HCT116 (cell line): ENCODE measurements at regions not wholly inside any gene's neighbourhood (a gene's known extent, or its start where the extent isn't known, plus 50 kb on each side); places are given as distances from the start of the nearest gene placed in this dataset.

Experiments used
- ATAC-seq: fragments of 200-7000 bp; cut with Tn5 transposase; 2 replicates; pipeline ENCODE4 v1.9.1; 2020; ENCODE audit warnings: mild to moderate bottlenecking, moderate library complexity
- BruUV-seq: library from RNA; stranded (reverse); fragments of 400-500 nt; replicated peaks from 2 replicates; lab custom pipeline; 2021; lab: Mats Ljungman, UMichigan
- CTCF ChIA-PET: fragments of 300-600 bp; sonication (Branson Sonifier 250); formaldehyde crosslinking; loops from one replicate; lab custom pipeline; 2021; ENCODE audit warnings: antibody characterized with exemption; lab: Charles Lee
- POLR2A ChIA-PET: fragments of 300-600, 350-600 bp; sonication (Branson Sonifier 250); formaldehyde crosslinking; loops from one replicate; lab custom pipeline; 2021; ENCODE audit warnings: antibody characterized with exemption; lab: Charles Lee
- RAD21 ChIA-PET, 2 experiments: fragments of 300-600 bp; sonication (Branson Sonifier 250); formaldehyde crosslinking; loops; one replicate each; lab custom pipeline; 2023; ENCODE audit warnings: low total read pairs in 2 of 2; ENCODE audit not compliant: uncharacterized antibody in 2 of 2, unreplicated experiment in 2 of 2, low non-redundant PET in 1 of 2; lab: Charles Lee
- DNase-seq: peaks from one replicate; pipeline ENCODE4 v3.0.0-alpha.2; 2010; ENCODE audit warnings: low read depth, low spot score
- H2AFZ ChIP-seq: fragments of 200-600 bp; shearing (Covaris generic), sonication (generic); 2 replicates; pipeline ENCODE4 v1.6.1; 2017; ENCODE audit warnings: low read depth, mixed run types, mixed read lengths, antibody characterized with exemption, low read length; ENCODE audit not compliant: poor library complexity, severe bottlenecking
- H3K27ac ChIP-seq: 2 replicates; pipeline ENCODE4 v1.5.1; 2012; ENCODE audit warnings: low read depth, low read length
- H3K27me3 ChIP-seq: fragments of 200-600 bp; sonication (generic); 2 replicates; pipeline ENCODE4 v1.6.1; 2016; ENCODE audit warnings: mixed run types, low read length, mixed read lengths; ENCODE audit not compliant: insufficient read depth
- H3K36me3 ChIP-seq, 2 experiments: fragments of 200-500 bp in 1 of 2; fragments of 200-600 bp in 1 of 2; sonication (Bioruptor generic) in 1 of 2; sonication (generic) in 1 of 2; 2 replicates each; pipeline versions ENCODE4 v1.5.1 to v1.6.1; 2014 to 2016; ENCODE audit warnings: low read length in 2 of 2, inconsistent platforms in 1 of 2, mixed read lengths in 1 of 2, mixed run types in 1 of 2; ENCODE audit not compliant: insufficient read depth in 2 of 2, control insufficient read depth in 1 of 2
- H3K4me1 ChIP-seq, 2 experiments: fragments of 200-600 bp in 1 of 2; sonication (generic) in 1 of 2; 2 replicates each; pipeline versions ENCODE4 v1.5.1 to v1.6.1; 2012 to 2017; ENCODE audit warnings: low read length in 2 of 2, inconsistent platforms in 1 of 2, mild to moderate bottlenecking in 1 of 2, mixed read lengths in 1 of 2, mixed run types in 1 of 2, moderate library complexity in 1 of 2; ENCODE audit not compliant: insufficient read depth in 2 of 2, control insufficient read depth in 1 of 2
- H3K4me2 ChIP-seq: fragments of 200-600 bp; sonication (generic); 2 replicates; pipeline ENCODE4 v1.6.1; 2017; ENCODE audit warnings: mixed run types, low read length, mixed read lengths
- H3K4me3 ChIP-seq, 2 experiments: fragments of 200-600 bp in 1 of 2; sonication (generic) in 1 of 2; replicated peaks in 1 of 2; 2 replicates each; pipeline ENCODE4 v1.5.1; 2011 to 2016; ENCODE audit warnings: low read length in 2 of 2, control low read depth in 1 of 2, low read depth in 1 of 2, mild to moderate bottlenecking in 1 of 2, mixed read lengths in 1 of 2, mixed run types in 1 of 2
- H3K79me2 ChIP-seq: fragments of 200-600 bp; sonication (generic); 2 replicates; pipeline ENCODE4 v1.6.1; 2017; ENCODE audit warnings: mild to moderate bottlenecking, mixed run types, low read length, moderate library complexity, mixed read lengths; ENCODE audit not compliant: insufficient read depth
- H3K9ac ChIP-seq: fragments of 200-600 bp; sonication (generic); 2 replicates; pipeline ENCODE4 v1.6.1; 2016; ENCODE audit warnings: low read length, mixed read lengths
- H3K9me2 ChIP-seq: fragments of 200-600 bp; sonication (generic), shearing (Covaris generic); 2 replicates; pipeline ENCODE4 v1.6.1; 2017; ENCODE audit warnings: mixed run types, mild to moderate bottlenecking, moderate library complexity; ENCODE audit not compliant: insufficient read depth
- H3K9me3 ChIP-seq, 2 experiments: fragments of 200-500 bp in 1 of 2; fragments of 200-600 bp in 1 of 2; sonication (Bioruptor generic) in 1 of 2; sonication (generic) in 1 of 2; 2 replicates each; pipeline ENCODE4 v1.6.1; 2014 to 2017; ENCODE audit warnings: low read length in 2 of 2, mixed read lengths in 2 of 2, inconsistent platforms in 1 of 2, low read depth in 1 of 2, mild to moderate bottlenecking in 1 of 2, mixed run types in 1 of 2, moderate library complexity in 1 of 2; ENCODE audit not compliant: control insufficient read depth in 1 of 2, insufficient read depth in 1 of 2
- H4K20me1 ChIP-seq: fragments of 200-600 bp; sonication (generic), shearing (Covaris generic); 2 replicates; pipeline ENCODE4 v1.6.1; 2017; ENCODE audit warnings: mixed run types, mild to moderate bottlenecking, moderate library complexity; ENCODE audit not compliant: insufficient read depth
- ATF3 ChIP-seq: IDR thresholded peaks from 2 replicates; pipeline ENCODE4 v1.6.1; 2012
- CBX3 ChIP-seq: IDR thresholded peaks from 2 replicates; pipeline ENCODE4 v1.6.1; 2012; ENCODE audit warnings: low read depth
- EGR1 ChIP-seq: IDR thresholded peaks from 2 replicates; pipeline ENCODE4 v1.6.1; 2012; ENCODE audit warnings: low read depth
- ELF1 ChIP-seq: IDR thresholded peaks from 2 replicates; pipeline ENCODE4 v1.6.1; 2012; ENCODE audit warnings: low read depth, borderline replicate concordance
- EZH2 ChIP-seq: fragments of 200-600 bp; sonication (generic); IDR thresholded peaks from 2 replicates; pipeline ENCODE4 v1.6.1; 2017; ENCODE audit warnings: antibody characterized with exemption, mixed run types
- FOSL1 ChIP-seq: IDR thresholded peaks from 2 replicates; pipeline ENCODE4 v1.6.1; 2012; ENCODE audit warnings: low read depth
- MAX ChIP-seq: IDR thresholded peaks from 2 replicates; pipeline ENCODE4 v1.6.1; 2012
- POLR2A ChIP-seq: IDR thresholded peaks from 2 replicates; pipeline ENCODE4 v1.7.0; 2011; ENCODE audit warnings: borderline replicate concordance; ENCODE audit not compliant: insufficient read depth, insufficient read length; ENCODE audit errors: extremely low read depth
- POLR2AphosphoS5 ChIP-seq: IDR thresholded peaks from 2 replicates; pipeline ENCODE4 v1.6.1; 2011; ENCODE audit warnings: mild to moderate bottlenecking, low read depth, low read length, moderate library complexity
- RAD21 ChIP-seq: IDR thresholded peaks from 2 replicates; pipeline ENCODE4 v1.6.1; 2012; ENCODE audit warnings: low read depth, mild to moderate bottlenecking
- REST ChIP-seq: IDR thresholded peaks from 2 replicates; pipeline ENCODE4 v1.6.1; 2012; ENCODE audit warnings: low read depth
- TCF7L2 ChIP-seq: IDR thresholded peaks from 2 replicates; pipeline ENCODE4 v1.7.0; 2011; ENCODE audit warnings: borderline replicate concordance, inconsistent platforms; ENCODE audit not compliant: insufficient read depth, insufficient read length; ENCODE audit errors: extremely low read depth
- YY1 ChIP-seq: IDR thresholded peaks from 2 replicates; pipeline ENCODE4 v1.6.1; 2011; ENCODE audit warnings: low read length, low read depth, moderate library complexity, mild to moderate bottlenecking; ENCODE audit not compliant: insufficient replicate concordance; ENCODE audit errors: extremely low read depth
- ZFX ChIP-seq: fragments of 450-650 bp; IDR thresholded peaks from 2 replicates; pipeline ENCODE4 v1.6.1; 2017
- intact Hi-C: fragments of 100-400 bp; cut with micrococcal nuclease; formaldehyde crosslinking; loops from 2 replicates; pipeline ENCODE4 v1.10.0; 2022
- TF ChIP-seq, protein P1 (sequence below): IDR thresholded peaks from 2 replicates; pipeline ENCODE4 v1.6.1; 2011; ENCODE audit warnings: mild to moderate bottlenecking, low read length, moderate library complexity; ENCODE audit not compliant: insufficient replicate concordance; ENCODE audit errors: extremely low read depth

DNA sequence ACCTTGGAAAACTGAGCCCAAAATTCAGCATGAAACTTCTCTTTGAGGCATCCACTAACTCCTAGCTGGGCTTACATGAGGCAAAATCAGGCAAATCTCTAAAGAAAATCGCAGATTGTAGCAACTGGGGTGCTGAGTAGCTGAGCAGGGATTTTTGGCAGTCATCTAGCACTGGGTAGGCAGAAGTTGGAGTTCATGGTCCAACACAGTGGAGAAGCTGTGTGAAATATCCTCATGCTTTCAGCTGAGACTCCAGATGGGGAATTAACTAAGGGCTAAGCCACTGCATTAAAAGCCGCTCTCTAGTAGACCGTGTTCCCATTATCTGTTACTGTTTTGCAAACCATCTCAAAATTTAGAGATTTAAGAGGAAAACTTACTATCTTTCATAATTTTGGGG, 240.1 kb upstream of the PHYHIPL start:
- H3K27me3 ChIP-seq = no peaks in the 10 kb centered on the region
- no peak for DNase-seq
- no peak overlapping the region for H2AFZ ChIP-seq

DNA sequence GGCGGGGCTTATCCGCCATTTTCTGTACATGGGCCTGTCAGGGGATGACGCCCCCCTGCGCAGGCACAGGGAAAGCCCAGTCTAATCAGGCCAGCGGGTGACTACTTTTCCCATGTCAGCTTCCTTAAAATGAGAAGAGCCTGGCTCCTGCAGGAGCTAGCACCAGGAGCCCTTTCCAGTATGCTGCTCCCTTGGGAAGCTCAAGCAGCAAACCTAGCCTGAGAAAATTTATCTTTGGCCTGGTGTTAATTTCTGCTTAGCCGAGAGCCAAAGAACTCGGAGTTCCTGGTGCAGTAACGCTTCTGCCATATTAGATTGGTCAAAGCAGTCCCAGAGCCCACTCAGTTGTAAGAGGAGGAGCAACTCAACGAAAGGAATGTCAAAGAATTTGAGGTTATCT, 239.0 kb upstream of the PHYHIPL start:
- no peak overlapping the region for H3K4me3 ChIP-seq
- no peak overlapping the region for H3K4me2 ChIP-seq
- TF ChIP-seq ELF1 = no peak
- no peak for TF ChIP-seq REST
- TF ChIP-seq POLR2AphosphoS5 = no peak
- no peak for TF ChIP-seq CBX3
- no peak for TF ChIP-seq POLR2A
- TF ChIP-seq ZFX = no peak
- TF ChIP-seq EZH2 = no peak
- no peak for TF ChIP-seq YY1
- no peak for TF ChIP-seq ATF3
- TF ChIP-seq, protein P1, sequence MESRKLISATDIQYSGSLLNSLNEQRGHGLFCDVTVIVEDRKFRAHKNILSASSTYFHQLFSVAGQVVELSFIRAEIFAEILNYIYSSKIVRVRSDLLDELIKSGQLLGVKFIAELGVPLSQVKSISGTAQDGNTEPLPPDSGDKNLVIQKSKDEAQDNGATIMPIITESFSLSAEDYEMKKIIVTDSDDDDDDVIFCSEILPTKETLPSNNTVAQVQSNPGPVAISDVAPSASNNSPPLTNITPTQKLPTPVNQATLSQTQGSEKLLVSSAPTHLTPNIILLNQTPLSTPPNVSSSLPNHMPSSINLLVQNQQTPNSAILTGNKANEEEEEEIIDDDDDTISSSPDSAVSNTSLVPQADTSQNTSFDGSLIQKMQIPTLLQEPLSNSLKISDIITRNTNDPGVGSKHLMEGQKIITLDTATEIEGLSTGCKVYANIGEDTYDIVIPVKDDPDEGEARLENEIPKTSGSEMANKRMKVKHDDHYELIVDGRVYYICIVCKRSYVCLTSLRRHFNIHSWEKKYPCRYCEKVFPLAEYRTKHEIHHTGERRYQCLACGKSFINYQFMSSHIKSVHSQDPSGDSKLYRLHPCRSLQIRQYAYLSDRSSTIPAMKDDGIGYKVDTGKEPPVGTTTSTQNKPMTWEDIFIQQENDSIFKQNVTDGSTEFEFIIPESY = no peak
- no peak for TF ChIP-seq MAX
- TF ChIP-seq RAD21 = no peak
- no peak for DNase-seq
- H2AFZ ChIP-seq = no peak overlapping the region
- H3K9ac ChIP-seq = no peak overlapping the region
- H3K9me2 ChIP-seq = no peaks in the 10 kb centered on the region
- H3K27ac ChIP-seq = no peak overlapping the region
- H3K9me3 ChIP-seq = no peaks in the 10 kb centered on the region
- ChIA-PET RAD21 (no interaction called here), CTCF (no interaction called here), POLR2A (no interaction called here)
- H4K20me1 ChIP-seq = no peaks in the 10 kb centered on the region
- H3K36me3 ChIP-seq = no peaks in the 10 kb centered on the region
- H3K27me3 ChIP-seq = no peaks in the 10 kb centered on the region
- H3K4me1 ChIP-seq = no peaks in the 10 kb centered on the region
- BruUV-seq = no TSS peak
- H3K79me2 ChIP-seq = no peaks in the 10 kb centered on the region
- no peak for ATAC-seq
- intact Hi-C loops = no loop called here

More for the DNA sequence above, 240.1 kb upstream of the PHYHIPL start:
- ChIA-PET CTCF (no interaction called here), POLR2A (no interaction called here), RAD21 (no interaction called here)
- no peaks in the 10 kb centered on the region for H4K20me1 ChIP-seq
- no peak overlapping the region for H3K9ac ChIP-seq
- no peak overlapping the region for H3K4me3 ChIP-seq
- no TSS peak for BruUV-seq
- no peaks in the 10 kb centered on the region for H3K36me3 ChIP-seq
- ATAC-seq = no peak
- H3K9me3 ChIP-seq = no peaks in the 10 kb centered on the region
- TF ChIP-seq ATF3 = no peak
- no peak for TF ChIP-seq EGR1
- TF ChIP-seq TCF7L2 = no peak
- no peak for TF ChIP-seq EZH2
- TF ChIP-seq FOSL1 = no peak
- TF ChIP-seq, all 23 proteins: peak for 0
- H3K9me2 ChIP-seq = no peaks in the 10 kb centered on the region
- H3K4me2 ChIP-seq = no peak overlapping the region
- H3K79me2 ChIP-seq = no peaks in the 10 kb centered on the region
- no peak overlapping the region for H3K27ac ChIP-seq
- no peaks in the 10 kb centered on the region for H3K4me1 ChIP-seq
- intact Hi-C loops = no loop called here
